Endothelial cell of umbilical vein (primary cell): ENCODE measurements at regions not wholly inside any gene's neighbourhood (a gene's known extent, or its start where the extent isn't known, plus 50 kb on each side); places are given as distances from the start of the nearest gene placed in this dataset.

Experiments used
- BruUV-seq: library from RNA; stranded (reverse); fragments of 400-500 nt; replicated peaks from 2 replicates; lab custom pipeline; 2021; lab: Mats Ljungman, UMichigan
- CTCF ChIA-PET: fragments of 300-600, 350-600 bp; sonication (Branson Sonifier 250); formaldehyde crosslinking; loops from one replicate; lab custom pipeline; 2021; ENCODE audit warnings: antibody characterized with exemption, inconsistent platforms; lab: Charles Lee
- POLR2A ChIA-PET: fragments of 300-600, 350-600 bp; sonication (Branson Sonifier 250); formaldehyde crosslinking; loops from one replicate; lab custom pipeline; 2021; ENCODE audit warnings: antibody characterized with exemption, inconsistent platforms; lab: Charles Lee
- DNase-seq: peaks from one replicate; pipeline ENCODE4 v3.0.0-alpha.2; 2011; ENCODE audit warnings: low read depth, low spot score
- FAIRE-seq: peaks from 2 replicates; lab custom pipeline; 2011; peaks lifted over from hg19 to GRCh38; lab: Jason Lieb, UNC
- H2AFZ ChIP-seq: 2 replicates; pipeline ENCODE4 v1.6.0; 2012; ENCODE audit warnings: low read depth, low read length, control low read depth, inconsistent platforms
- H3K27ac ChIP-seq: 2 replicates; pipeline ENCODE4 v1.5.1; 2011; ENCODE audit warnings: low read depth, mild to moderate bottlenecking, control low read depth, low read length, moderate library complexity; ENCODE audit not compliant: insufficient read depth
- H3K27me3 ChIP-seq, 2 experiments: 2 replicates each; pipeline versions ENCODE4 v1.6.0 to v1.6.1; 2011; ENCODE audit warnings: low read length in 2 of 2, mixed read lengths in 1 of 2; ENCODE audit not compliant: control insufficient read depth in 2 of 2, insufficient read depth in 2 of 2
- H3K36me3 ChIP-seq, 2 experiments: 2 replicates in 1 of 2; 3 replicates in 1 of 2; pipeline ENCODE4 v1.5.1; 2011; ENCODE audit warnings: low read length in 2 of 2, mild to moderate bottlenecking in 1 of 2, moderate library complexity in 1 of 2; ENCODE audit not compliant: control insufficient read depth in 2 of 2, insufficient read depth in 2 of 2; ENCODE audit errors: extremely low read depth in 1 of 2
- H3K4me1 ChIP-seq: 3 replicates; pipeline ENCODE4 v1.5.1; 2011; ENCODE audit warnings: mild to moderate bottlenecking, low read length; ENCODE audit not compliant: control insufficient read depth, insufficient read depth; ENCODE audit errors: extremely low read depth
- H3K4me2 ChIP-seq: 2 replicates; pipeline ENCODE4 v1.6.1; 2011; ENCODE audit warnings: low read length, control low read depth, mixed read lengths; ENCODE audit not compliant: insufficient read depth
- H3K4me3 ChIP-seq, 3 experiments: fragments of 200-600 bp in 1 of 3; sonication (generic), shearing (Covaris generic) in 1 of 3; replicated peaks in 1 of 3; 2 replicates each; pipeline ENCODE4 v1.5.1; 2011 to 2016; ENCODE audit warnings: control low read depth in 3 of 3, low read length in 3 of 3, mild to moderate bottlenecking in 2 of 3, inconsistent platforms in 1 of 3, low read depth in 1 of 3, moderate library complexity in 1 of 3; ENCODE audit not compliant: insufficient read depth in 1 of 3
- H3K79me2 ChIP-seq: 2 replicates; pipeline ENCODE4 v1.6.0; 2012; ENCODE audit warnings: low read length, inconsistent platforms; ENCODE audit not compliant: control insufficient read depth, insufficient read depth
- H3K9ac ChIP-seq: replicated peaks from 2 replicates; pipeline ENCODE3; 2011; ENCODE audit warnings: low read length, control low read depth; ENCODE audit not compliant: insufficient read depth; ENCODE audit errors: extremely low read depth
- H3K9me1 ChIP-seq: replicated peaks from 3 replicates; pipeline ENCODE4 v1.6.0; 2011; ENCODE audit warnings: mild to moderate bottlenecking, low read length; ENCODE audit not compliant: control insufficient read depth, insufficient read depth; ENCODE audit errors: extremely low read depth
- H3K9me3 ChIP-seq: replicated peaks from 2 replicates; pipeline ENCODE4 v1.5.1; 2012; ENCODE audit warnings: low read length, inconsistent platforms; ENCODE audit not compliant: control insufficient read depth, insufficient read depth
- H4K20me1 ChIP-seq: replicated peaks from 2 replicates; pipeline ENCODE3; 2011; ENCODE audit warnings: mild to moderate bottlenecking, low read length; ENCODE audit not compliant: control insufficient read depth, insufficient read depth; ENCODE audit errors: extremely low read depth
- CTCF ChIP-seq, 2 donors: IDR thresholded peaks; 1 replicate in 1 of 2; 2 replicates in 1 of 2; pipeline ENCODE4 v1.5.1; 2011; ENCODE audit warnings: low read length in 2 of 2, mild to moderate bottlenecking in 2 of 2, moderate library complexity in 2 of 2, control low read depth in 1 of 2, inconsistent platforms in 1 of 2, low read depth in 1 of 2; ENCODE audit not compliant: insufficient read depth in 1 of 2; ENCODE audit errors: extremely low read depth in 1 of 2
- EZH2 ChIP-seq: IDR thresholded peaks from 2 replicates; pipeline ENCODE4 v1.6.1; 2012; ENCODE audit warnings: borderline replicate concordance, low read depth, mild to moderate bottlenecking, moderate library complexity, low read length, inconsistent platforms; ENCODE audit not compliant: severe bottlenecking
- FOS ChIP-seq: IDR thresholded peaks from 2 replicates; pipeline ENCODE4 v1.6.1; 2011; ENCODE audit warnings: mild to moderate bottlenecking, low read length, moderate library complexity, borderline replicate concordance; ENCODE audit not compliant: insufficient read depth
- GATA2 ChIP-seq: IDR thresholded peaks from 2 replicates; pipeline ENCODE4 v1.7.0; 2011; ENCODE audit warnings: low read depth, mild to moderate bottlenecking, moderate library complexity, mixed read lengths, low read length; ENCODE audit not compliant: insufficient read length, insufficient read depth
- JUN ChIP-seq: IDR thresholded peaks from 2 replicates; pipeline ENCODE4 v1.6.1; 2011; ENCODE audit warnings: borderline replicate concordance, low read depth; ENCODE audit not compliant: insufficient read length, insufficient read depth
- MAX ChIP-seq: IDR thresholded peaks from 2 replicates; pipeline ENCODE4 v1.6.1; 2011; ENCODE audit not compliant: insufficient read depth, insufficient read length
- MYC ChIP-seq: IDR thresholded peaks from one replicate; pipeline ENCODE4 v1.6.1; 2011; ENCODE audit warnings: mild to moderate bottlenecking, low read depth, low read length
- POLR2A ChIP-seq: IDR thresholded peaks from 2 replicates; pipeline ENCODE4 v1.6.1; 2012; ENCODE audit warnings: low read depth, mild to moderate bottlenecking, control low read depth, low read length
- POLR2AphosphoS5 ChIP-seq: IDR thresholded peaks from 2 replicates; pipeline ENCODE4 v1.6.1; 2012; ENCODE audit warnings: low read depth, mild to moderate bottlenecking, control low read depth, low read length, moderate library complexity; ENCODE audit not compliant: insufficient read depth
- dilution Hi-C: fragments of 300-500 bp; cut with MboI; formaldehyde crosslinking; loops from one replicate; pipeline ENCODE4 v1.15.0; 2019; ENCODE audit warnings: low sequenced_read_pairs; ENCODE audit not compliant: extremely low pct_ligation_motif_present
- intact Hi-C: fragments of 100-400 bp; cut with micrococcal nuclease; formaldehyde crosslinking; loops from one replicate; pipeline ENCODE4 v1.10.0; 2022

- no peak for DNase-seq
- no peak overlapping the region for H3K9ac ChIP-seq
- ChIA-PET CTCF (no interaction called here), POLR2A (no interaction called here)
- H3K27ac ChIP-seq, result no peak overlapping the region
- no peaks in the 10 kb centered on the region for H3K36me3 ChIP-seq
- H3K9me1 ChIP-seq, result no peaks in the 10 kb centered on the region
- no peaks in the 10 kb centered on the region for H3K4me1 ChIP-seq
- no peak for TF ChIP-seq MYC
- TF ChIP-seq FOS, result no peak
- no peak for TF ChIP-seq JUN
- TF ChIP-seq EZH2, result no peak
- no peak overlapping the region for H3K4me3 ChIP-seq
- no peaks in the 10 kb centered on the region for H3K79me2 ChIP-seq
- intact Hi-C loops, result no loop called here
- H2AFZ ChIP-seq, result no peak overlapping the region
- no TSS peak for BruUV-seq
- FAIRE-seq, result no peak
- H3K9me3 ChIP-seq, result peaks cover 6% of the 10 kb centered on the region
- H4K20me1 ChIP-seq, result no peaks in the 10 kb centered on the region
- dilution Hi-C loops, result no loop called here
- no peaks in the 10 kb centered on the region for H3K27me3 ChIP-seq
- H3K4me2 ChIP-seq, result no peak overlapping the region
Observed at GRCh38 chr13:111627596-111627995, 307.2 kb downstream of the TEX29 start.

- H3K9me3 ChIP-seq, result peaks cover 6% of the 10 kb centered on the region
- H3K79me2 ChIP-seq, result no peaks in the 10 kb centered on the region
- no peak overlapping the region for H3K4me2 ChIP-seq
- no peak overlapping the region for H2AFZ ChIP-seq
- ChIA-PET POLR2A (no interaction called here), CTCF (no interaction called here)
- no TSS peak for BruUV-seq
- dilution Hi-C loops (no loop called here), intact Hi-C loops (no loop called here)
- H3K9me1 ChIP-seq, result no peaks in the 10 kb centered on the region
- no peaks in the 10 kb centered on the region for H3K4me1 ChIP-seq
- H3K36me3 ChIP-seq, result no peaks in the 10 kb centered on the region
- H4K20me1 ChIP-seq, result no peaks in the 10 kb centered on the region
- no peak overlapping the region for H3K4me3 ChIP-seq
- no peak for TF ChIP-seq POLR2AphosphoS5
- TF ChIP-seq FOS, result no peak
- TF ChIP-seq CTCF (IDR thresholded peaks at IDR 0.05; ENCODE audit: extremely low read depth in 1 of 2, insufficient read depth in 1 of 2, low read depth in 1 of 2, low read length in 2 of 2), result no peak
- no peak for TF ChIP-seq EZH2
- TF ChIP-seq GATA2, result no peak
- TF ChIP-seq MYC, result no peak
- no peak for TF ChIP-seq JUN
- TF ChIP-seq MAX, result no peak
- no peak for TF ChIP-seq POLR2A
- H3K27me3 ChIP-seq, result no peaks in the 10 kb centered on the region
- H3K9ac ChIP-seq, result no peak overlapping the region
- H3K27ac ChIP-seq, result no peak overlapping the region
- DNase-seq, result no peak
- no peak for FAIRE-seq
Observed at GRCh38 chr13:111629016-111629415, 308.6 kb downstream of the TEX29 start.
